GM18868 (cell line): ENCODE measurements at regions not wholly inside any gene's neighbourhood (a gene's known extent, or its start where the extent isn't known, plus 50 kb on each side); places are given as distances from the start of the nearest gene placed in this dataset.
A peak's percentile ranks its signal among the peaks of the same experiment; 100 is the strongest.

Source experiments
- ATAC-seq: cut with Tn5 transposase; IDR thresholded peaks from one replicate; pipeline ENCODE4 v1.9.1; 2021; ENCODE audit warnings: mild to moderate bottlenecking, moderate library complexity; ENCODE audit not compliant: unreplicated experiment

GRCh38 chr1:79638382-79638781 is 631.9 kb upstream of the ADGRL4 start:
- peak; percentile 82 for ATAC-seq

GRCh38 chr1:79633456-79633855 is 626.9 kb upstream of the ADGRL4 start:
- ATAC-seq, result peak; percentile 76

- ATAC-seq, result peak; percentile 63
Observed at GRCh38 chr1:79629414-79629813, 622.9 kb upstream of the ADGRL4 start.

- ATAC-seq, result peak; percentile 66
Observed at GRCh38 chr1:79617777-79618176, 611.2 kb upstream of the ADGRL4 start.

GRCh38 chr1:79614762-79615161 is 608.2 kb upstream of the ADGRL4 start:
- no peak for ATAC-seq

- ATAC-seq, result no peak
Observed at GRCh38 chr1:79614106-79614505, 607.6 kb upstream of the ADGRL4 start.

- ATAC-seq, result no peak
Observed at GRCh38 chr1:79613046-79613445, 606.5 kb upstream of the ADGRL4 start.

- no peak for ATAC-seq
Observed at GRCh38 chr1:79604490-79605198, 598.1 kb upstream of the ADGRL4 start.

- ATAC-seq, result no peak
Observed at GRCh38 chr1:79603843-79604242, 597.3 kb upstream of the ADGRL4 start.

- no peak for ATAC-seq
Observed at GRCh38 chr1:79599257-79599656, 592.7 kb upstream of the ADGRL4 start.

- ATAC-seq, result no peak
Observed at GRCh38 chr1:79595931-79596330, 589.4 kb upstream of the ADGRL4 start.

- ATAC-seq, result no peak
Observed at GRCh38 chr1:79594121-79594698, 587.7 kb upstream of the ADGRL4 start.

- ATAC-seq, result no peak
Observed at GRCh38 chr1:79592707-79593106, 586.2 kb upstream of the ADGRL4 start.

- ATAC-seq, result no peak
Observed at GRCh38 chr1:79588719-79589118, 582.2 kb upstream of the ADGRL4 start.

GRCh38 chr1:79587229-79587628 is 580.7 kb upstream of the ADGRL4 start:
- ATAC-seq, result no peak

GRCh38 chr1:79585801-79586200 is 579.3 kb upstream of the ADGRL4 start:
- ATAC-seq, result no peak

GRCh38 chr1:79575424-79575823 is 568.9 kb upstream of the ADGRL4 start:
- ATAC-seq, result no peak

- no peak for ATAC-seq
Observed at GRCh38 chr1:79568411-79568810, 561.9 kb upstream of the ADGRL4 start.

GRCh38 chr1:79561521-79561978 is 555.0 kb upstream of the ADGRL4 start:
- ATAC-seq, result no peak

GRCh38 chr1:79556189-79556588 is 549.7 kb upstream of the ADGRL4 start:
- no peak for ATAC-seq

- no peak for ATAC-seq
Observed at GRCh38 chr1:79554688-79555087, 548.2 kb upstream of the ADGRL4 start.

GRCh38 chr1:79551321-79551720 is 544.8 kb upstream of the ADGRL4 start:
- ATAC-seq, result no peak

GRCh38 chr1:79550402-79550801 is 543.9 kb upstream of the ADGRL4 start:
- no peak for ATAC-seq
